ENCODE measurements at regions not wholly inside any gene's neighbourhood (a gene's known extent, or its start where the extent isn't known, plus 50 kb on each side); places are given as distances from the start of the nearest gene placed in this dataset.

GRCh38 chr11:45532546-45532945, 132.9 kb downstream of the CHST1 start:
- TF ChIP-seq CTCF (IDR thresholded peaks at IDR 0.05) (no peak), POLR2A (IDR thresholded peaks at IDR 0.05) (no peak)

Data from uterus (tissue), 2 donors.